ENCODE measurements at regions not wholly inside any gene's neighbourhood (a gene's known extent, or its start where the extent isn't known, plus 50 kb on each side); places are given as distances from the start of the nearest gene placed in this dataset.
"Not testable (repeated sequence)": the region's sequence is repeated elsewhere in the genome, so short reads cannot be mapped to it uniquely, and the experiment has no call there.

DNA sequence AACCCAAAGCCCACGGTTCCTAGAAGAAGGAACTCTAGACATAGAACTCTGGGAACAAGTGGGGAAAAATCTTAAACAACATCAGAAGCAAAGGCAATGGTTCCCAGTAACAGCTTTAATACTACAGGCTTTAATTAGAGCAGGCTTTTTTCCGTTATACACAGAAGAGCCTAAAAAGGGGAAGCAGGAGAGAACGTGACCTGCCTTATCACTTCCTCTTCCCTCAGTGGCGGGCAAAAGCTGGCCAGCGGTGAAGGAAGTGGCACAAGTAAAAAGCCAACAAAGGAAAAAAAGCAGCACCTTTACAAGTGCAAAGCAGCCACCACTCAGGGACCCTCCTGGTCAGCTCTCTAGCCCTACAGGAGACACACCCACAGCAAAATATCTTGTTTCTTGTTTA lies 149.3 kb downstream of the RBMY1D start:
- TF ChIP-seq, protein P1, sequence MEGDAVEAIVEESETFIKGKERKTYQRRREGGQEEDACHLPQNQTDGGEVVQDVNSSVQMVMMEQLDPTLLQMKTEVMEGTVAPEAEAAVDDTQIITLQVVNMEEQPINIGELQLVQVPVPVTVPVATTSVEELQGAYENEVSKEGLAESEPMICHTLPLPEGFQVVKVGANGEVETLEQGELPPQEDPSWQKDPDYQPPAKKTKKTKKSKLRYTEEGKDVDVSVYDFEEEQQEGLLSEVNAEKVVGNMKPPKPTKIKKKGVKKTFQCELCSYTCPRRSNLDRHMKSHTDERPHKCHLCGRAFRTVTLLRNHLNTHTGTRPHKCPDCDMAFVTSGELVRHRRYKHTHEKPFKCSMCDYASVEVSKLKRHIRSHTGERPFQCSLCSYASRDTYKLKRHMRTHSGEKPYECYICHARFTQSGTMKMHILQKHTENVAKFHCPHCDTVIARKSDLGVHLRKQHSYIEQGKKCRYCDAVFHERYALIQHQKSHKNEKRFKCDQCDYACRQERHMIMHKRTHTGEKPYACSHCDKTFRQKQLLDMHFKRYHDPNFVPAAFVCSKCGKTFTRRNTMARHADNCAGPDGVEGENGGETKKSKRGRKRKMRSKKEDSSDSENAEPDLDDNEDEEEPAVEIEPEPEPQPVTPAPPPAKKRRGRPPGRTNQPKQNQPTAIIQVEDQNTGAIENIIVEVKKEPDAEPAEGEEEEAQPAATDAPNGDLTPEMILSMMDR (IDR thresholded peaks at IDR 0.05) = not testable (repeated sequence)
- TF ChIP-seq POLR2A (IDR thresholded peaks at IDR 0.05) = not testable (repeated sequence)
